NT2/D1 (cell line): ENCODE measurements at regions not wholly inside any gene's neighbourhood (a gene's known extent, or its start where the extent isn't known, plus 50 kb on each side); places are given as distances from the start of the nearest gene placed in this dataset.

Source experiments
- SUZ12 ChIP-seq: IDR thresholded peaks from 2 replicates; pipeline ENCODE4 v1.6.1; 2011; ENCODE audit not compliant: insufficient read length, insufficient read depth; ENCODE audit errors: extremely low read depth
- YY1 ChIP-seq: IDR thresholded peaks from 2 replicates; pipeline ENCODE4 v1.6.1; 2011; ENCODE audit not compliant: insufficient read length, insufficient read depth
- ZNF274 ChIP-seq: IDR thresholded peaks from 2 replicates; pipeline ENCODE4 v1.6.1; 2011; ENCODE audit warnings: mild to moderate bottlenecking, low read depth, low read length

DNA sequence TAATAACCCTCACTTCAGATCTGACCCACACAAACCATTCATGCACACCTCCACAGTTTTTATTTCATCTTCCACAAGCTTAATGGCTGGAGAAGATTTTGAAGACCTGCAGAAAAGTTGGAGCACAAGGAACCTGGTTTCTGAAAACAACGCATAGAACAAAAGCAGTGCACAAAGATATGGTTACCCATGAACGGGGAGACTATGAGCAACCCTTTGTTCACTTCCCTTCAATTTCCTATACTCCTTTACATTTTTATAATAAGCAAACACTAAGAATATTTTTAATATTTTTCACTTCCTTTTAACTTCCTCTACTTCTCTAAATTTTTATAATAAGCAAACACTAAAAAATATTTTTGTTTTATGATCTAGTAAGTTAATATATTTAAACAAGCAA is 103.5 kb upstream of the UBE2E2 start:
- no peak for TF ChIP-seq ZNF274
- TF ChIP-seq YY1 = no peak
- TF ChIP-seq SUZ12 = no peak
